Hepatocyte (in vitro differentiated cells): ENCODE measurements at regions not wholly inside any gene's neighbourhood (a gene's known extent, or its start where the extent isn't known, plus 50 kb on each side); places are given as distances from the start of the nearest gene placed in this dataset.

Source experiments
- CTCF ChIP-seq: fragments of 200-600 bp; sonication (generic); IDR thresholded peaks from 2 replicates; pipeline ENCODE4 v1.5.1; 2016; ENCODE audit warnings: antibody characterized with exemption, mild to moderate bottlenecking; ENCODE audit not compliant: poor library complexity
- EZH2 ChIP-seq: fragments of 200-600 bp; sonication (generic); IDR thresholded peaks from 2 replicates; pipeline ENCODE4 v1.6.1; 2016; ENCODE audit warnings: antibody characterized with exemption, mild to moderate bottlenecking, borderline replicate concordance
- EZH2phosphoT487 ChIP-seq: fragments of 200-600 bp; sonication (generic); IDR thresholded peaks from one replicate; pipeline ENCODE4 v1.6.1; 2018; ENCODE audit warnings: antibody characterized with exemption, mild to moderate bottlenecking, low read depth, moderate library complexity; ENCODE audit not compliant: unreplicated experiment, severe bottlenecking

- TF ChIP-seq EZH2 = no peak
- TF ChIP-seq CTCF = no peak
- TF ChIP-seq EZH2phosphoT487 = no peak
Measured at GRCh38 chr16:86038926-86039310, 140.0 kb downstream of the IRF8 start.
